H1 (cell line): ENCODE measurements at regions not wholly inside any gene's neighbourhood (a gene's known extent, or its start where the extent isn't known, plus 50 kb on each side); places are given as distances from the start of the nearest gene placed in this dataset.

Experiments
- EP300 ChIP-seq, 2 experiments: IDR thresholded peaks; 1 replicate in 1 of 2; 2 replicates in 1 of 2; pipeline ENCODE4 v1.6.1; 2011 to 2012; ENCODE audit warnings: low read depth in 2 of 2, low read length in 2 of 2, mild to moderate bottlenecking in 2 of 2, borderline replicate concordance in 1 of 2, inconsistent platforms in 1 of 2, moderate library complexity in 1 of 2
- FOSL1 ChIP-seq: IDR thresholded peaks from 2 replicates; pipeline ENCODE4 v1.6.1; 2011; ENCODE audit warnings: mild to moderate bottlenecking, low read depth, low read length, moderate library complexity; ENCODE audit not compliant: insufficient read depth
- KDM4A ChIP-seq: IDR thresholded peaks from one replicate; pipeline ENCODE4 v1.7.1; 2012; ENCODE audit warnings: low read depth, mild to moderate bottlenecking, moderate library complexity, low read length, inconsistent platforms; ENCODE audit not compliant: severe bottlenecking
- KDM5A ChIP-seq: fragments of 200-600 bp; IDR thresholded peaks from 2 replicates; pipeline ENCODE4 v1.7.1; 2012; ENCODE audit warnings: mild to moderate bottlenecking, low read length, inconsistent platforms, mixed read lengths
- PHF8 ChIP-seq: fragments of 200-600 bp; sonication (generic); conservative IDR thresholded peaks from 2 replicates; pipeline ENCODE4 v1.7.1; 2012; ENCODE audit warnings: low read depth, mild to moderate bottlenecking, inconsistent platforms, low read length, moderate library complexity
- SAP30 ChIP-seq: fragments of 300-600 bp; sonication (generic); IDR thresholded peaks from 2 replicates; pipeline ENCODE4 v1.7.1; 2012; ENCODE audit warnings: low read length, moderate library complexity, mild to moderate bottlenecking, inconsistent platforms; ENCODE audit not compliant: insufficient read depth, insufficient replicate concordance
- SP1 ChIP-seq: IDR thresholded peaks from 2 replicates; pipeline ENCODE4 v1.6.1; 2011; ENCODE audit warnings: low read depth, low read length
- SUZ12 ChIP-seq: fragments of 200-600 bp; sonication (generic); IDR thresholded peaks from 2 replicates; pipeline ENCODE4 v1.6.1; 2012; ENCODE audit warnings: mild to moderate bottlenecking, inconsistent platforms, low read length, moderate library complexity, mixed read lengths
- TBP ChIP-seq: IDR thresholded peaks from 2 replicates; pipeline ENCODE4 v1.6.1; 2011; ENCODE audit warnings: low read depth, low read length, improper control_type of control experiment
- YY1 ChIP-seq: IDR thresholded peaks from 2 replicates; pipeline ENCODE4 v1.6.1; 2011; ENCODE audit warnings: low read depth, mild to moderate bottlenecking, low read length
- TF ChIP-seq, protein P1 (sequence below): fragments of 300-600 bp; sonication (generic); IDR thresholded peaks from 2 replicates; pipeline ENCODE4 v1.7.1; 2012; ENCODE audit warnings: low read length, moderate library complexity, mild to moderate bottlenecking, inconsistent platforms; ENCODE audit not compliant: insufficient replicate concordance

DNA sequence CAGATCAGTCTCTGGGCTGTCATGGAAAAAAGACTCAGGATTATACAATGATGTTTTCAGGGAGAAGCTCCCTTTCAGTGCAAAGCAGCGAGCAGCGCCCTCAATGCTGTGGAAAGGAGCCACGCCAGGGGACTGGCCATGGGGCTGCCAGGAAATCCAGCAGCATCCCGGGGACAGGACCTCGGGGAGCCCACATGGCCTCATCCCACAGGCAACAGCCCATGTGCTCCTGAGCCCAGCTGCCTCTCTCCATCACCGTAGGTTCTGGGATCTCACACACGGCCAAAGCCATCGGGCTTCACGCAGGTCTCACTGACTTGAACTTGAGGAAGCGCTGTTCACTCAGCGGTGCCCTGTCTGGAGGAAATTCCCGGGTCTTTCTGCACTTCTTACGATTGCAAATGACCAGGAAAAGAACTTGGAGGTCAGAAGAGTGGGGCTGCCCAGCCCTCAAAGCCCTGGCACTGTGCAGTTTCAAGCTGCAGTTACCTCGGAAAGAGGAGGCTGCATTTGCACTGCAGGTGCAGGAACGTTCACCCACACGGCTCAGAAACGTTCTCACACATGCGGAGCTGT lies 125.9 kb upstream of the THBS2 start (continued):
- TF ChIP-seq, protein P1, sequence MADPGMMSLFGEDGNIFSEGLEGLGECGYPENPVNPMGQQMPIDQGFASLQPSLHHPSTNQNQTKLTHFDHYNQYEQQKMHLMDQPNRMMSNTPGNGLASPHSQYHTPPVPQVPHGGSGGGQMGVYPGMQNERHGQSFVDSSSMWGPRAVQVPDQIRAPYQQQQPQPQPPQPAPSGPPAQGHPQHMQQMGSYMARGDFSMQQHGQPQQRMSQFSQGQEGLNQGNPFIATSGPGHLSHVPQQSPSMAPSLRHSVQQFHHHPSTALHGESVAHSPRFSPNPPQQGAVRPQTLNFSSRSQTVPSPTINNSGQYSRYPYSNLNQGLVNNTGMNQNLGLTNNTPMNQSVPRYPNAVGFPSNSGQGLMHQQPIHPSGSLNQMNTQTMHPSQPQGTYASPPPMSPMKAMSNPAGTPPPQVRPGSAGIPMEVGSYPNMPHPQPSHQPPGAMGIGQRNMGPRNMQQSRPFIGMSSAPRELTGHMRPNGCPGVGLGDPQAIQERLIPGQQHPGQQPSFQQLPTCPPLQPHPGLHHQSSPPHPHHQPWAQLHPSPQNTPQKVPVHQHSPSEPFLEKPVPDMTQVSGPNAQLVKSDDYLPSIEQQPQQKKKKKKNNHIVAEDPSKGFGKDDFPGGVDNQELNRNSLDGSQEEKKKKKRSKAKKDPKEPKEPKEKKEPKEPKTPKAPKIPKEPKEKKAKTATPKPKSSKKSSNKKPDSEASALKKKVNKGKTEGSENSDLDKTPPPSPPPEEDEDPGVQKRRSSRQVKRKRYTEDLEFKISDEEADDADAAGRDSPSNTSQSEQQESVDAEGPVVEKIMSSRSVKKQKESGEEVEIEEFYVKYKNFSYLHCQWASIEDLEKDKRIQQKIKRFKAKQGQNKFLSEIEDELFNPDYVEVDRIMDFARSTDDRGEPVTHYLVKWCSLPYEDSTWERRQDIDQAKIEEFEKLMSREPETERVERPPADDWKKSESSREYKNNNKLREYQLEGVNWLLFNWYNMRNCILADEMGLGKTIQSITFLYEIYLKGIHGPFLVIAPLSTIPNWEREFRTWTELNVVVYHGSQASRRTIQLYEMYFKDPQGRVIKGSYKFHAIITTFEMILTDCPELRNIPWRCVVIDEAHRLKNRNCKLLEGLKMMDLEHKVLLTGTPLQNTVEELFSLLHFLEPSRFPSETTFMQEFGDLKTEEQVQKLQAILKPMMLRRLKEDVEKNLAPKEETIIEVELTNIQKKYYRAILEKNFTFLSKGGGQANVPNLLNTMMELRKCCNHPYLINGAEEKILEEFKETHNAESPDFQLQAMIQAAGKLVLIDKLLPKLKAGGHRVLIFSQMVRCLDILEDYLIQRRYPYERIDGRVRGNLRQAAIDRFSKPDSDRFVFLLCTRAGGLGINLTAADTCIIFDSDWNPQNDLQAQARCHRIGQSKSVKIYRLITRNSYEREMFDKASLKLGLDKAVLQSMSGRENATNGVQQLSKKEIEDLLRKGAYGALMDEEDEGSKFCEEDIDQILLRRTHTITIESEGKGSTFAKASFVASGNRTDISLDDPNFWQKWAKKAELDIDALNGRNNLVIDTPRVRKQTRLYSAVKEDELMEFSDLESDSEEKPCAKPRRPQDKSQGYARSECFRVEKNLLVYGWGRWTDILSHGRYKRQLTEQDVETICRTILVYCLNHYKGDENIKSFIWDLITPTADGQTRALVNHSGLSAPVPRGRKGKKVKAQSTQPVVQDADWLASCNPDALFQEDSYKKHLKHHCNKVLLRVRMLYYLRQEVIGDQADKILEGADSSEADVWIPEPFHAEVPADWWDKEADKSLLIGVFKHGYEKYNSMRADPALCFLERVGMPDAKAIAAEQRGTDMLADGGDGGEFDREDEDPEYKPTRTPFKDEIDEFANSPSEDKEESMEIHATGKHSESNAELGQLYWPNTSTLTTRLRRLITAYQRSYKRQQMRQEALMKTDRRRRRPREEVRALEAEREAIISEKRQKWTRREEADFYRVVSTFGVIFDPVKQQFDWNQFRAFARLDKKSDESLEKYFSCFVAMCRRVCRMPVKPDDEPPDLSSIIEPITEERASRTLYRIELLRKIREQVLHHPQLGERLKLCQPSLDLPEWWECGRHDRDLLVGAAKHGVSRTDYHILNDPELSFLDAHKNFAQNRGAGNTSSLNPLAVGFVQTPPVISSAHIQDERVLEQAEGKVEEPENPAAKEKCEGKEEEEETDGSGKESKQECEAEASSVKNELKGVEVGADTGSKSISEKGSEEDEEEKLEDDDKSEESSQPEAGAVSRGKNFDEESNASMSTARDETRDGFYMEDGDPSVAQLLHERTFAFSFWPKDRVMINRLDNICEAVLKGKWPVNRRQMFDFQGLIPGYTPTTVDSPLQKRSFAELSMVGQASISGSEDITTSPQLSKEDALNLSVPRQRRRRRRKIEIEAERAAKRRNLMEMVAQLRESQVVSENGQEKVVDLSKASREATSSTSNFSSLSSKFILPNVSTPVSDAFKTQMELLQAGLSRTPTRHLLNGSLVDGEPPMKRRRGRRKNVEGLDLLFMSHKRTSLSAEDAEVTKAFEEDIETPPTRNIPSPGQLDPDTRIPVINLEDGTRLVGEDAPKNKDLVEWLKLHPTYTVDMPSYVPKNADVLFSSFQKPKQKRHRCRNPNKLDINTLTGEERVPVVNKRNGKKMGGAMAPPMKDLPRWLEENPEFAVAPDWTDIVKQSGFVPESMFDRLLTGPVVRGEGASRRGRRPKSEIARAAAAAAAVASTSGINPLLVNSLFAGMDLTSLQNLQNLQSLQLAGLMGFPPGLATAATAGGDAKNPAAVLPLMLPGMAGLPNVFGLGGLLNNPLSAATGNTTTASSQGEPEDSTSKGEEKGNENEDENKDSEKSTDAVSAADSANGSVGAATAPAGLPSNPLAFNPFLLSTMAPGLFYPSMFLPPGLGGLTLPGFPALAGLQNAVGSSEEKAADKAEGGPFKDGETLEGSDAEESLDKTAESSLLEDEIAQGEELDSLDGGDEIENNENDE: no peak
- TF ChIP-seq YY1: no peak
- TF ChIP-seq FOSL1: no peak
- TF ChIP-seq TBP: no peak
- no peak for TF ChIP-seq KDM5A
- no peak for TF ChIP-seq PHF8
- no peak for TF ChIP-seq SP1
- TF ChIP-seq SAP30: no peak
- no peak for TF ChIP-seq SUZ12
- TF ChIP-seq KDM4A: no peak
- TF ChIP-seq EP300 (IDR thresholded peaks at IDR 0.05; ENCODE audit: borderline replicate concordance in 1 of 2, low read depth in 2 of 2, low read length in 2 of 2): no peak
